Activated CD8-positive, alpha-beta memory T cell treated with anti-CD3 and anti-CD28 coated beads for 36 hours (primary cell): ENCODE measurements at regions not wholly inside any gene's neighbourhood (a gene's known extent, or its start where the extent isn't known, plus 50 kb on each side); places are given as distances from the start of the nearest gene placed in this dataset.
"Not testable (repeated sequence)": the region's sequence is repeated elsewhere in the genome, so short reads cannot be mapped to it uniquely, and the experiment has no call there.

Source experiments
- CTCF ChIA-PET: fragments of 350-600 bp; sonication (Branson Sonifier 250); formaldehyde crosslinking; loops from one replicate; lab custom pipeline; 2021; ENCODE audit warnings: antibody characterized with exemption; lab: Charles Lee
- POLR2A ChIA-PET: fragments of 350-600 bp; sonication (Branson Sonifier 250); formaldehyde crosslinking; loops from one replicate; lab custom pipeline; 2021; ENCODE audit warnings: antibody characterized with exemption; lab: Charles Lee

- ChIA-PET POLR2A (no interaction called here), CTCF (interaction anchor here (0.7 to 1.0 kb wide), 2 partner anchors 25 to 154 kb away, joined by 3 read pairs; no protein-coding TSS in a partner anchor)
Observed at GRCh38 chr6:11326116-11326515, 93.6 kb upstream of the NEDD9 start.

DNA sequence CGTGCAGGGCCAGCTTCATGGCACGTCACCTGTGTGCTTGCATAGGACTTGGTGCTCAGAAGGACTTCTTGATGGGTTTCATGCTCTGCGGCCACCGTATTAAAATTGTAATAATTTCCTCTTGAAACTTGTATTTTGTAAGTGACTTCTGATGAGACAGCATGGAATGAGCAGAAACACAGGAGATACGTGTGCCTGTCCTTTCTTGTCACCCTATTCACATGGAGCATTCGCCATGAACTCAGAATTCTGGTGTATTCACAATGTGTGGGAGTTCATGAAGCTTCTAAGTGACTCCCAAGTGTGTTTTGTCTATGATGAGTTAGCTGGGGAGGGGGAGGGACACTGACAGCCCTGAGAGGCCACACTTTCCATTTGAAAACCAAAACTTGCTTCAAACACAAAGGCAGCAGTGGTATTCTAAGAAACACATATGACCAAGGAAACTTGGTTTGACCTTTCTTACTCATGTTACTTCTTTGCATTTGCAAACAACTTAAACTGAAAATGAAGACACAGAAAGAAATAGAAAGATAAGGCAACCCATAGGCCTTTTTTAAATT, 92.1 kb upstream of the NEDD9 start:
- ChIA-PET CTCF (interaction anchor here (0.9 kb wide), 1 partner anchor 54 kb away, joined by 3 read pairs; no protein-coding TSS in a partner anchor), POLR2A (interaction anchor here (1.4 to 1.5 kb wide), 2 partner anchors 29 to 46 kb away, joined by 5 to 7 read pairs; no protein-coding TSS in a partner anchor)

- ChIA-PET POLR2A (interaction anchor here (1.4 to 1.5 kb wide), 2 partner anchors 30 to 46 kb away, joined by 5 to 7 read pairs; no protein-coding TSS in a partner anchor), CTCF (interaction anchor here (0.9 kb wide), 1 partner anchor 55 kb away, joined by 3 read pairs; no protein-coding TSS in a partner anchor)
Observed at GRCh38 chr6:11323666-11324452, 91.4 kb upstream of the NEDD9 start.

- CTCF ChIA-PET = interaction anchor here (1.2 kb wide), 1 partner anchor 150 kb away, joined by 4 read pairs; no protein-coding TSS in a partner anchor
- POLR2A ChIA-PET = no interaction called here
Observed at GRCh38 chr6:11322252-11322885, 89.9 kb upstream of the NEDD9 start.

GRCh38 chr6:11320914-11321597, 88.6 kb upstream of the NEDD9 start:
- ChIA-PET CTCF (interaction anchor here (1.1 to 1.2 kb wide), 2 partner anchors 149 to 175 kb away, joined by 4 read pairs; no protein-coding TSS in a partner anchor), POLR2A (no interaction called here)

- POLR2A ChIA-PET = interaction anchor here (0.8 to 1.6 kb wide), 6 partner anchors 35 to 92 kb away, joined by 3 to 14 read pairs (median 3); partner anchors contain the start of gene NEDD9
- CTCF ChIA-PET = interaction anchor here (1.1 to 1.4 kb wide), 4 partner anchors 11 to 88 kb away, joined by 3 to 4 read pairs (median 3); no protein-coding TSS in a partner anchor
Observed at GRCh38 chr6:11318835-11319813, 86.7 kb upstream of the NEDD9 start.

DNA sequence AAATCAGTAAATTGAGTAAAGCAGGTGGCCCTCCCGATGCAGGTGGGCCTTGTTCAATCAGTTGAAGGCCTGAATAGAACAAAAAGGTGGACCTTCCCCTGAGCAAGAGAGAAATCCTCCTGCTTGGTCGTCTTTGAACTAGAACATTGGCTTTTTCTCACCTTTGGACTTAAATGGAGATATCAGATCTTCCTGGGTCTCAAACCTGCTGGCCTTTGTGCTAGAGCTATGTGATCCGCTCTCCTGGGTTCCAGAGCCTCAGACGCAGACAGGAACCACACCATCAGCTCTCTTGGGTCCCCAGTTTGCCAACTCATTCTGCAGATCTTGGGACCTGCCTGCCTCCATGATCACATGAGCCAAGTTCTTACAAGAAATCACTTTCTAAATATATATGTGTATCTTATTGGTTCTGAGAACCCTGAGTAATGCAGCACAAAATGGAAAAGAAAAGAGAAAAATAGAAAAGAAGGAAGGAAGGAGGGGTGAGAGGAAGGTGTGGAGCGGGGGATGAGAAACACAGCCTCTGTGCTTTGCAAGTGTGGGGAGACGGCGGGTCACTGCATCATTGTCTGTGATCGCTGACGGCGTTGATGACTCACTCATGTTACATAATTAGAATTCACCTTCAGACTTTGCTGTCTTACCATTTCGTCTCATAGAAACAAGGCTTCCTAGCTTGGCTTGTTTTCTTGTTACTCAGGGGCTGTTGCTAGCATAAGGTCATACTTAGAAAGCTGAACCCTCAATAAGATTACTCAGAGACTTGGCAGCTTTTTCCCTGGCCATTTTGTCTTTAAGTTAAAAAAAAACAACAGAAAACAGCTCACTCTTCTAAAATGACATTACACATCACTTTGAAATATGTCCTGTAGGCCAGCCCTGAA, 85.7 kb upstream of the NEDD9 start:
- POLR2A ChIA-PET = interaction anchor here (0.6 to 1.6 kb wide), 8 partner anchors 25 to 93 kb away, joined by 3 to 14 read pairs (median 3); partner anchors contain the start of gene NEDD9
- CTCF ChIA-PET = interaction anchor here (1.2 to 1.4 kb wide), 3 partner anchors 36 to 87 kb away, joined by 3 to 4 read pairs (median 3); no protein-coding TSS in a partner anchor

DNA sequence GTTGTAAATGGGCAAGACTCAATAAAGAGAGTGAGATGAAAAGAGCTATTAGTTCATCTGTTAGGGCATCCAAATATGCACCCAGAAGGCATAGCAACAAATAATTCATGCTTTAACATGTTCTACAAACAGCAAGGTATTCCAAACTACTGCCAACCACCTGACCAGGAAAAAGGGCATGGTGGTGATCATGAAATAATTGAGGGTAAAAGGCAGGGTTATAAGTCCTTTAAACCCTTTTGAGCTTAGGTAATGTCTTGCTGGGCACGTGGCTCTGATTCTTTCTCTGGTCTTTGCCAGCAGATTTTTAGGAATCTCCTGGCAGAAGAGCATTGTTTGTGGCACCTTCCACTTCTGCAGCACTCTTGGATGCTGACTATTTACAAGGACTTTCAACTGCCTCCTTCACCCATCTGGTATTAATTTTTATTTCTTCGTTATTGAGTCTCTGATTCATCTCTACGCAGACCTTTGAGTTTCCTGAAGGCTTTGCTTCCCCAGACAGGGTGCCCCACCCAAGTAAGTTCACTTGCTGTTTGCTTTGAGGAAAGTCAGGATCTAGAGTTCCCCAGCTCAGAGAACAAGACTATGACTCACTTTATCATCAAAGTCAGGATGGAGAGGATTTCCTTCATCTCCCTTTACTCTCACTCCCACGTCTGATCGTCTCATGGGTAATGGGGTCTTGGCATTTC, 83.4 kb upstream of the NEDD9 start:
- POLR2A ChIA-PET = no interaction called here
- CTCF ChIA-PET = interaction anchor here (1.2 to 1.3 kb wide), 2 partner anchors 9 to 180 kb away, joined by 3 to 4 read pairs; no protein-coding TSS in a partner anchor

DNA sequence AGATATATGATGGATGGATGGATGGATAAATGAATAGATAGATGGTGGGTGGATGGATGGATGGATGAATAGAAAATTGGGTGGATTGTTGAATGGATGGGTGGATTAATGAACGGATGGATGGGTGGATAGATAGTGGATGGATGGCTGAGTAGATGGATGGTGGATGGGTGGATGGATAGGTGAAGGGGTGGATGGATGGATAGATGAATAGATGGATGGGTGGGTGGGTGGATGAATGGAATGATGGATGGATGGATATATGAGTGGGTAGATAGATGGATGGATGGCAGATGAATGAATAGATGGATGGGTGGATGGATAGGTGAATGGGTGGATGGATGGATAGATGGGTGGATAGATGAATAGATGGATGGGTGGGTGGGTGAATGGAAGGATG, 80.7 kb upstream of the NEDD9 start:
- POLR2A ChIA-PET = no interaction called here
- CTCF ChIA-PET = no interaction called here

GRCh38 chr6:11311970-11312369, 79.5 kb upstream of the NEDD9 start:
- ChIA-PET POLR2A (no interaction called here), CTCF (no interaction called here)

DNA sequence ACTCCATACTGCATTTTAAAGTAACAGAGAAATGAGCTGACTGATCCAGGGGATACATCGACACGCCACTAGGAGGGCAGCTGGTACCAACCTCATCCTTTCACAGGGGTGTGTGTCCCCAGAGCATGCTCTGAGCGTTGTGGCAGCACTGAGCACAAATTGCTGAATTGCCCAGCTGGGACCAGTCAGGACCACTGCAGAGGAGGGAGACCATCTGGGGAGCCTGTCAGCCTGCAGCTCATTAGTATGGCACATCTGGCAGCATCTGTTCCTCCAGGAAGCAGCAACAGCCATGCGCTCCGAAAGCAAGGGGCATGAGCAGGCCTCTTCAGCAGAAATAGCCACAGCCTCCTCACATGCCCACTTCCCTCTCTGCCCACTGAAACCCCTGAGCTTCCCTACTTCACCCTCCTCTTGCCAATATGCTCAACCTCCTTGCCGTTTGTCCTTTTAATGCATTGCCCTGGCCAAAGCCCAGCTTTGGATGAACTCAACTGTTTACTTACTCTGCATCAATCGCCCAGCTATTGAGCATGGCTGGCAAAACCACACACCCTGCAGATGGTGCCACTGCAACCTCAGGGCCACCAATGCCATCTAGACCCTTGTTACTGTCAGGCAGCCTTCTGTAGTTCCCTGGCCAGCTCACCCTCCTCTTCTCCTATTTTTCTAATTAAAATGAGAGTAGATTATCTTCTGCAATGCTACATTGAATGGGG, 77.6 kb upstream of the NEDD9 start:
- ChIA-PET CTCF (interaction anchor here (0.7 kb wide), 1 partner anchor 70 kb away, joined by 3 read pairs; no protein-coding TSS in a partner anchor), POLR2A (interaction anchor here (0.7 to 0.9 kb wide), 2 partner anchors 18 to 49 kb away, joined by 3 read pairs; no protein-coding TSS in a partner anchor)

DNA sequence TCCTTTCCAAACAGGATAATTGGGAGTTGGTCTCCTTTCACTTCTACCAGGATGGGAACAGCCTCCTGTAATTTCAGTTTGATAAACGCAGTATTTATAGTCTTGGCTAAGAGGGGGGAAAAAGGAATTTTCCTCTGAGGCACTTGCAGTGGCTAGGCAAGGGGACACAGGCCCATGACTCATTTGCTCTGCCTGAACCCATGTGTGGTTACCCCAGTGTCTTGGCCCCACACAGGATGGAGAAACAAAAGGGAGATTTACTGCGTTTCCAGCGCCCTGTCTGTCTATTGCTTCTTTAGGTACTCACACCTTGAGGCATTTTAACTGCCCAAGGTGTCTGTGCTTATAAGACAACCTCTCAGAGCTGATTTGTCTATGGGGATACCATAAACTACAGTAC, 74.8 kb upstream of the NEDD9 start:
- POLR2A ChIA-PET = no interaction called here
- CTCF ChIA-PET = interaction anchor here (0.7 kb wide), 1 partner anchor 8 kb away, joined by 4 read pairs; no protein-coding TSS in a partner anchor

- ChIA-PET CTCF (no interaction called here), POLR2A (no interaction called here)
Observed at GRCh38 chr6:11304946-11305345, 72.5 kb upstream of the NEDD9 start.

GRCh38 chr6:11299876-11300428, 67.5 kb upstream of the NEDD9 start:
- CTCF ChIA-PET = not testable (repeated sequence)
- POLR2A ChIA-PET = interaction anchor here (0.5 kb wide), 1 partner anchor 227 kb away, joined by 3 read pairs; no protein-coding TSS in a partner anchor

GRCh38 chr6:11299421-11299784, 66.9 kb upstream of the NEDD9 start:
- CTCF ChIA-PET, POLR2A ChIA-PET: not testable (repeated sequence)
